ENCODE measurements at regions not wholly inside any gene's neighbourhood (a gene's known extent, or its start where the extent isn't known, plus 50 kb on each side); places are given as distances from the start of the nearest gene placed in this dataset.

DNA sequence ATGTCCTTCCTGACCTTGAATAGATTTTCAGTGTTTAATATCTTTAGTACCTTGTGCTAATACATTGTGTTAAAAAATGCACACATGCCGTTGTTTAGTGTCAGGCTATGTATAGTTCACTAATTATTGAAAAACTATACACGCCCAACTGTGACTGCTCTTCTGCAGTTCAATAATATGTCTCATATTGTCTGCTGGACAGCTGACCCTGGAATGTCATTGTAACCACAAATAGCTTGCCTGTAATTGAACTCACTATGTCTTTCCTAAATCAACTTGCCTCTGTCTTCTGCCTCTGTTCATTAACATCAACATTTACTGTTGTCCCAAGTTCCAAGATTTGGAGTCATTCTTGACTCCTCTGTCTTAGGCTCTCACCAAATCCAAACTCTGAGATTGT lies 114.5 kb downstream of the TMA16 start:
- TF ChIP-seq, protein P1, sequence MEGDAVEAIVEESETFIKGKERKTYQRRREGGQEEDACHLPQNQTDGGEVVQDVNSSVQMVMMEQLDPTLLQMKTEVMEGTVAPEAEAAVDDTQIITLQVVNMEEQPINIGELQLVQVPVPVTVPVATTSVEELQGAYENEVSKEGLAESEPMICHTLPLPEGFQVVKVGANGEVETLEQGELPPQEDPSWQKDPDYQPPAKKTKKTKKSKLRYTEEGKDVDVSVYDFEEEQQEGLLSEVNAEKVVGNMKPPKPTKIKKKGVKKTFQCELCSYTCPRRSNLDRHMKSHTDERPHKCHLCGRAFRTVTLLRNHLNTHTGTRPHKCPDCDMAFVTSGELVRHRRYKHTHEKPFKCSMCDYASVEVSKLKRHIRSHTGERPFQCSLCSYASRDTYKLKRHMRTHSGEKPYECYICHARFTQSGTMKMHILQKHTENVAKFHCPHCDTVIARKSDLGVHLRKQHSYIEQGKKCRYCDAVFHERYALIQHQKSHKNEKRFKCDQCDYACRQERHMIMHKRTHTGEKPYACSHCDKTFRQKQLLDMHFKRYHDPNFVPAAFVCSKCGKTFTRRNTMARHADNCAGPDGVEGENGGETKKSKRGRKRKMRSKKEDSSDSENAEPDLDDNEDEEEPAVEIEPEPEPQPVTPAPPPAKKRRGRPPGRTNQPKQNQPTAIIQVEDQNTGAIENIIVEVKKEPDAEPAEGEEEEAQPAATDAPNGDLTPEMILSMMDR (conservative IDR thresholded peaks at IDR 0.05; ENCODE audit: control insufficient read depth, insufficient read depth, low read depth, low read length) = no peak
- no peak overlapping the region for H3K4me3 ChIP-seq (ENCODE audit: control insufficient read depth, low read depth, low read length)
- no peak for DNase-seq (ENCODE audit: low read depth)

DNA sequence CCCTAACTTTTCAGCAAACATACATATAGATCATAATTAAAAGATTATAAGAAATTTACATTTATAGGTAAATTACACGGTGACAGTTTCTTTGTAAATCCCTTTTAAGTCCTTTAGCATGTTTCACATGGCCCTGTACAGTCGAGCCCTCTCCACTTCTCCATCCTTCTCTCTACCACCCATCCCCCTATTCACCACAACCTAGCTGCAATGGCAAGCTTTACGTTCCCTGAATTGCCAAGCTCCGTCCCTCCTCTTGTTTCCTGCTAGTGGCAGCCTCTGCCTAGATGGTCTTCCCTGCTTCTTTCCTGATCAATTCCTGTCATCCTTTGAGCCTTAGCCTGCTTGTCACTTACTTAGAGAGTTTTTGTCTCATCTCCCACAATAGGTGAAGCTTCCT lies 116.2 kb downstream of the TMA16 start:
- TF ChIP-seq, protein P1 (conservative IDR thresholded peaks at IDR 0.05; ENCODE audit: control insufficient read depth, insufficient read depth, low read depth, low read length) = no peak
- no peak for DNase-seq (ENCODE audit: low read depth)
- H3K4me3 ChIP-seq (ENCODE audit: control insufficient read depth, low read depth, low read length) = no peak overlapping the region

DNA sequence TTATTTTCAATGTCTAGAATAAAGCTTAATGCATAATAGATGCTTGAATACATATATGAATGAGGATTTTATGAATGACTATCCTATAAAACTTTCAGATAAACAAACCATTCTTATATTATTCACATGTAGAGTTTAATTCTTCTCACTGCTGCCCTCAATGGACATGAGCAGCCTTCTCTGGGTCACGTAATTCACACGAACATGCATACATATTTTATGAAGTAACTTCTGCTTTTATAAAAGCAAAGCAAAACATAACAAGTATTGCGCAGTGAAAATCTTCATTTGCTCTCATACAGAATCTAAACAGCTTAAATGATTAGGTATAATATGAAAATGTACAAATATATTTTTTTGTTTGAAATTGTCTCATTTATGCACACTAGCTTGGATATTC lies 116.7 kb downstream of the TMA16 start:
- H3K4me3 ChIP-seq (ENCODE audit: control insufficient read depth, low read depth, low read length) = no peak overlapping the region
- TF ChIP-seq, protein P1 (conservative IDR thresholded peaks at IDR 0.05; ENCODE audit: control insufficient read depth, insufficient read depth, low read depth, low read length) = no peak
- no peak for DNase-seq (ENCODE audit: low read depth)

DNA sequence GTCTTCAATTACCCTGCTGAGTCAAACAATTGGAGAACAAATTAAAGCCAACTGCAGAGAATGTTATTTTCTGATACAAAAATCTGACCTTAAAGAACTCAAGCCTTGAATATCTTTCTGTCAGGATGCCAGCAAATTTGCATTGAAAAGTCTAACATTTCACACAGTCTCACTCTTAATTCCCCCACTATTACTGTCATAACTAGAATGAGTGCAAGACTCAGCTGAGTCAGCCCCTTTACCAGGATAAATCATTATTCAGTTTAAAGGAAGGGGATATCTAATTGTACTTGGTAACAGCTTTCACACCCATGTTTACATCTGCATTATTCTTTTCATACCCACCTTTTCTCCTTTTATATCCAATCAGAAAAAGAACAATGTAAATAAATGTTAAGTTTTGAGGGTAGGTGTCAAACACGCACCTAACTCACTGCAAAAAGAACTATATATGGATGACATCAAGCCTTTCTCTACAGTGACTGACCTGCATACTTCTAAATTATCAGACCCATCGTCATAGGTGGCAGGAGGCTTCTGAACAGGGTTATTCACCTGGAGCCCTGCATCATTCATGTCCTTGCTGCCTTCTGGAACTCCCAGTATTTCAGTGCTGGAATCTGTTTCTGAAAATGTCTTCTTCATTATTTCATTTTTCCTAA lies 117.4 kb downstream of the TMA16 start:
- TF ChIP-seq, protein P1 (conservative IDR thresholded peaks at IDR 0.05; ENCODE audit: control insufficient read depth, insufficient read depth, low read depth, low read length) = no peak
- H3K4me3 ChIP-seq (ENCODE audit: control insufficient read depth, low read depth, low read length) = no peak overlapping the region
- no peak for DNase-seq (ENCODE audit: low read depth)

DNA sequence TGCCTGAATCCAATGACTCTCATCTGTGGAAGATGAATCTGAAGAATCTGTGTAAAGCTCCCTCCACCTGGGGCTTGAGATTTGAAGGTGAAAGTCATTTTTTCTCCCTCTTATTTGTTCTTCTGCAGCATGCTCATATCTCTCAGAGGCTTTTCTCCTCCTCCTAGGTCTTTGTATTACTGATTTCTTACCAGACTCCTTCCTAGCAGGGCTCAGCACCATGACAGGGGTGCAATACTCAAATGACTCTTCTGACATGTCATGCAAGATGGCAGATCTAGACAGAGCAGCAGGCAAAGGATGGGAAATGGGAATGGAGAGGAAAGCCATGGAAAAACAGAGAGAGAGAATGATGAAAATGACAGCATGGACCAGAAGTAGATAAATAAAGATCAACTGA lies 118.3 kb downstream of the TMA16 start:
- TF ChIP-seq, protein P1 (conservative IDR thresholded peaks at IDR 0.05; ENCODE audit: control insufficient read depth, insufficient read depth, low read depth, low read length) = no peak
- no peak overlapping the region for H3K4me3 ChIP-seq (ENCODE audit: control insufficient read depth, low read depth, low read length)
- no peak for DNase-seq (ENCODE audit: low read depth)

DNA sequence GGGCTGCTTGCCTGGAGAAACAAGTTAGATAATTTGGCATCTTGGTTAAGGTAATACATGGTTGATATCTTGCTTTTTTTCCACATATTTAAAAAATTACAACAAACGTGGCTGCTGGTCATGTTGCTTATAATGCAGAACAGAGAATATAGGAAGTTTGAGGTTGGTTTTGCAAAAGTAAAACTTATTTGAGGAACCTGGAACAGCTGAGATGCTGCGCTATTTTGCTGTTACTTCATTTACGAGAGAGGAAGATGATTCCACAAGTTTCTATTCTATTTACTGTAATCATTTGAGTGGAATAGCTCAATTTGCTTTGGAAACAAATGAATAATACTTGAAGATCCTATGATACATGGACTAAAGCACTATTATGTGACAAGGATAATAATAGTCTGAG lies 118.9 kb downstream of the TMA16 start:
- TF ChIP-seq, protein P1 (conservative IDR thresholded peaks at IDR 0.05; ENCODE audit: control insufficient read depth, insufficient read depth, low read depth, low read length) = no peak
- no peak overlapping the region for H3K4me3 ChIP-seq (ENCODE audit: control insufficient read depth, low read depth, low read length)

DNA sequence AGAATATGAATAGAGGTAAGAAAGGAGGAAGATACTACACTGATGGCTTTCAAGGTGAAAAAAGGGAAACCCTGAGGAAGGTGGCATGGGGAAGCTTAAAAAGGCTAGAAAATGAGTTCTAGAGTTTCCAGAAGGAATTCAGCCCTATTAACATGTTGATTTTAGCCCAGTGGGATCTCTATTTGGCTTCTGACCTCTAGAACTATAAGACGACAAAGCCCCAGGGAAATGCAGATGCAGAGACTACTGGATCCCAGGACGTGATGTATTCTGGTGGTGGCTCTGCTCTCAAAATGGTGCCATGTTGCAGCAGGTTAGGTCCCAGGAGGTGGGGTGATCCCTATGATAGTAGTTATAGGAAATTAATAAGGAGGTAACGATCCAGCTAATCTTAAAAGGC lies 120.4 kb downstream of the TMA16 start:
- TF ChIP-seq, protein P1 (conservative IDR thresholded peaks at IDR 0.05; ENCODE audit: control insufficient read depth, insufficient read depth, low read depth, low read length) = no peak
- DNase-seq (ENCODE audit: low read depth) = no peak
- H3K4me3 ChIP-seq (ENCODE audit: control insufficient read depth, low read depth, low read length) = no peak overlapping the region

More for the DNA sequence above, 118.9 kb downstream of the TMA16 start:
- no peak for DNase-seq (ENCODE audit: low read depth)

Measured in fibroblast of mammary gland (primary cell).